ENCODE measurements at regions not wholly inside any gene's neighbourhood (a gene's known extent, or its start where the extent isn't known, plus 50 kb on each side); places are given as distances from the start of the nearest gene placed in this dataset.

DNA sequence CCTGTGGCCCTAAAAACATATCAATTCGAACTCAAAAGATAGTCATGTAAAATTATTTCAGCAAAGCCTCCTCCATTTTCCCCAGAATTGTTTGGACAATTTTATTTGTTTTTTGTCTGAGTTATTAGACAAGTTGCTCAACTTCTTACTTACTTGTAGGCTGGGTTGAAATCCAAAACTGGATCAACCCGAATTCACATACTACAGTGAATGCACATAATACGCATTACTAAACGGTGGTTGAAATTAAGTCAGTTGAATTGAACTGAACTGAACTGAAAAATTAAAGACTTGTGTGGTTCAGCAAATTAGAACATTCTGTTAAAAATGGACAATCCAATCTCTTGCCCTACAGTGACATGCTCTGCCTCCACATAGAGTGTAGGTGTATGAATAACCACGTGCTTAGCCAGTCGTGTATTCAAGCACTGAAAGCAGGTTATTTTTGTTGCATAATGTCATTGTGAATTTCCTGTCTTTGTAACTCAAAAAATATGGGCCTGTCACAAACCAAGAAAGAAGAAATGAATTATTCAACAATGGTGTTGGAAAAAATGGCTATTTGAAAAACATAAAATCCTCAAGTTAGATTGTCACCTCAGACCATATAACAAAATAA, 441.0 kb downstream of the TXNL1 start:
- Histone ChIP-seq H3K27ac (ENCODE audit: extremely low read depth, low read depth, low read length) (no peak overlapping the region), H3K9me3 (ENCODE audit: control insufficient read depth, insufficient read depth, low read depth, low read length) (no peaks in the 10 kb centered on the region), H3K4me1 (ENCODE audit: control insufficient read depth, insufficient read depth, low read length) (no peaks in the 10 kb centered on the region), H3K4me3 (ENCODE audit: low read depth, low read length) (no peak overlapping the region), H3K36me3 (ENCODE audit: control insufficient read depth in 2 of 2, insufficient read depth in 1 of 2, low read length in 2 of 2) (no peaks in the 10 kb centered on the region)
- ChIA-PET CTCF (no interaction called here), POLR2A (no interaction called here)
- TF ChIP-seq, protein P1, sequence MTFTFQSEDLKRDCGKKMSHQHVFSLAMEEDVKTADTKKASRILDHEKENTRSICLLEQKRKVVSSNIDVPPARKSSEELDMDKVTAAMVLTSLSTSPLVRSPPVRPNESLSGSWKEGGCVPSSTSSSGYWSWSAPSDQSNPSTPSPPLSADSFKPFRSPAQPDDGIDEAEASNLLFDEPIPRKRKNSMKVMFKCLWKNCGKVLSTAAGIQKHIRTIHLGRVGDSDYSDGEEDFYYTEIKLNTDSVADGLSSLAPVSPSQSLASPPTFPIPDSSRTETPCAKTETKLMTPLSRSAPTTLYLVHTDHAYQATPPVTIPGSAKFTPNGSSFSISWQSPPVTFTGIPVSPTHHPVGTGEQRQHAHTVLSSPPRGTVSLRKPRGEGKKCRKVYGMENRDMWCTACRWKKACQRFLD (tag by site-specific recombination; IDR thresholded peaks at IDR 0.05), result no peak
- TF ChIP-seq ZNF324 (tag by site-specific recombination; IDR thresholded peaks at IDR 0.05), result no peak
- TF ChIP-seq BCL11B (tag by site-specific recombination; IDR thresholded peaks at IDR 0.05; ENCODE audit: low read depth), result no peak
- TF ChIP-seq ZNF366 (tag by site-specific recombination; conservative IDR thresholded peaks at IDR 0.05), result no peak
- no peak for TF ChIP-seq ZNF677 (tag by site-specific recombination; IDR thresholded peaks at IDR 0.05)

- Histone ChIP-seq H3K4me3 (ENCODE audit: low read depth, low read length) (no peak overlapping the region), H3K4me1 (ENCODE audit: control insufficient read depth, insufficient read depth, low read length) (no peaks in the 10 kb centered on the region), H3K27ac (ENCODE audit: extremely low read depth, low read depth, low read length) (no peak overlapping the region), H3K9me3 (ENCODE audit: control insufficient read depth, insufficient read depth, low read depth, low read length) (no peaks in the 10 kb centered on the region), H3K36me3 (ENCODE audit: control insufficient read depth in 2 of 2, insufficient read depth in 1 of 2, low read length in 2 of 2) (no peaks in the 10 kb centered on the region)
- POLR2A ChIA-PET, result no interaction called here
- CTCF ChIA-PET, result no interaction called here
- TF ChIP-seq REPIN1 (tag by site-specific recombination; IDR thresholded peaks at IDR 0.05; ENCODE audit: low read depth) (no peak), KLF8 (tag by site-specific recombination; IDR thresholded peaks at IDR 0.05) (no peak), ZNF146 (tag by site-specific recombination; IDR thresholded peaks at IDR 0.05) (no peak), ZNF624 (tag by site-specific recombination; IDR thresholded peaks at IDR 0.05) (no peak), ZNF175 (tag by site-specific recombination; IDR thresholded peaks at IDR 0.05) (no peak), ZSCAN5A (tag by site-specific recombination; IDR thresholded peaks at IDR 0.05) (no peak), SP7 (tag by site-specific recombination; IDR thresholded peaks at IDR 0.05) (no peak), ZNF112 (tag by site-specific recombination; IDR thresholded peaks at IDR 0.05) (no peak), ZNF548 (tag by site-specific recombination; IDR thresholded peaks at IDR 0.05) (no peak), ZNF654 (tag by site-specific recombination; IDR thresholded peaks at IDR 0.05; ENCODE audit: low read depth) (no peak), IKZF3 (tag by site-specific recombination; IDR thresholded peaks at IDR 0.05) (no peak), ZNF133 (tag by site-specific recombination; IDR thresholded peaks at IDR 0.05) (no peak), ZNF544 (tag by site-specific recombination; IDR thresholded peaks at IDR 0.05) (no peak), GFI1B (tag by site-specific recombination; IDR thresholded peaks at IDR 0.05) (no peak)
Measured at GRCh38 chr18:56196495-56197225, 441.7 kb downstream of the TXNL1 start.

DNA sequence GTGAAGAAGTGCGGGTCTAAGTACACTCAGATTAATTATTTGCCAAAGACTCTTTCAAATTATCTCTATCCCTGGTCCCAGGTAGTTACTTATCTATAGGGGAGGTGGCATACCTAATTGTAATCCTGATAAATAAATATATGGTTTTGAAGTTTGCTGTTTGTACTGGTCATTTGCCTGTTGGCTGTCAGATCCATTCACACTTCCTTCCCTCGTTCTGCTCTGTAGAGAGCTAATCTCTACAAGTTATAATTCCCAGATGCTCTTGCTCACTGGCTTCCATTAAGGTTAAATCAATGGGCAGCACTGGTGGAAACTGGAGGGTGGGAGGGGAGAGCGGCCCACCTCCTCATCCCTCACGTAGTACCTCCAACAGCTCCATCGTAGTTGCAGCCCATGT, 447.1 kb downstream of the TXNL1 start:
- POLR2A ChIA-PET, result no interaction called here
- Histone ChIP-seq H3K36me3 (ENCODE audit: control insufficient read depth in 2 of 2, insufficient read depth in 1 of 2, low read length in 2 of 2) (no peaks in the 10 kb centered on the region), H3K27ac (ENCODE audit: extremely low read depth, low read depth, low read length) (no peak overlapping the region), H3K9me3 (ENCODE audit: control insufficient read depth, insufficient read depth, low read depth, low read length) (no peaks in the 10 kb centered on the region), H3K4me3 (ENCODE audit: low read depth, low read length) (no peak overlapping the region), H3K4me1 (ENCODE audit: control insufficient read depth, insufficient read depth, low read length) (no peaks in the 10 kb centered on the region)
- CTCF ChIA-PET, result interaction anchor here (0.8 kb wide), 1 partner anchor 9 kb away, joined by 3 read pairs; no protein-coding TSS in a partner anchor
- TF ChIP-seq, protein P2, sequence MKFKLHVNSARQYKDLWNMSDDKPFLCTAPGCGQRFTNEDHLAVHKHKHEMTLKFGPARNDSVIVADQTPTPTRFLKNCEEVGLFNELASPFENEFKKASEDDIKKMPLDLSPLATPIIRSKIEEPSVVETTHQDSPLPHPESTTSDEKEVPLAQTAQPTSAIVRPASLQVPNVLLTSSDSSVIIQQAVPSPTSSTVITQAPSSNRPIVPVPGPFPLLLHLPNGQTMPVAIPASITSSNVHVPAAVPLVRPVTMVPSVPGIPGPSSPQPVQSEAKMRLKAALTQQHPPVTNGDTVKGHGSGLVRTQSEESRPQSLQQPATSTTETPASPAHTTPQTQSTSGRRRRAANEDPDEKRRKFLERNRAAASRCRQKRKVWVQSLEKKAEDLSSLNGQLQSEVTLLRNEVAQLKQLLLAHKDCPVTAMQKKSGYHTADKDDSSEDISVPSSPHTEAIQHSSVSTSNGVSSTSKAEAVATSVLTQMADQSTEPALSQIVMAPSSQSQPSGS (tag by site-specific recombination; IDR thresholded peaks at IDR 0.05; ENCODE audit: low read depth), result no peak
- TF ChIP-seq MYNN (tag by site-specific recombination; IDR thresholded peaks at IDR 0.05; ENCODE audit: borderline replicate concordance), result no peak
- TF ChIP-seq HOXA7 (CRISPR knock-in tag; IDR thresholded peaks at IDR 0.05; ENCODE audit: borderline replicate concordance), result no peak
- no peak for TF ChIP-seq MZF1 (tag by site-specific recombination; IDR thresholded peaks at IDR 0.05; ENCODE audit: borderline replicate concordance)
- no peak for TF ChIP-seq ZSCAN23 (tag by site-specific recombination; IDR thresholded peaks at IDR 0.05)
- no peak for TF ChIP-seq ZNF112 (tag by site-specific recombination; IDR thresholded peaks at IDR 0.05)
- no peak for TF ChIP-seq KLF16 (tag by site-specific recombination; IDR thresholded peaks at IDR 0.05)
- TF ChIP-seq OVOL3 (tag by site-specific recombination; IDR thresholded peaks at IDR 0.05), result no peak
- no peak for TF ChIP-seq ZNF555 (tag by site-specific recombination; conservative IDR thresholded peaks at IDR 0.05)
- TF ChIP-seq ZNF747 (tag by site-specific recombination; IDR thresholded peaks at IDR 0.05), result no peak
- no peak for TF ChIP-seq ZBTB7A (tag by site-specific recombination; IDR thresholded peaks at IDR 0.05; ENCODE audit: low read depth)
- TF ChIP-seq ZNF610 (tag by site-specific recombination; IDR thresholded peaks at IDR 0.05; ENCODE audit: borderline replicate concordance), result no peak
- TF ChIP-seq ZBTB20 (tag by site-specific recombination; IDR thresholded peaks at IDR 0.05), result no peak
